Inflammatory macrophage treated with lipopolysaccharide for 1 hour (primary cell): ENCODE measurements at regions not wholly inside any gene's neighbourhood (a gene's known extent, or its start where the extent isn't known, plus 50 kb on each side); places are given as distances from the start of the nearest gene placed in this dataset.

ENCODE experiments used
- DNase-seq, 2 donors: peaks; one replicate each; pipeline ENCODE4 v3.0.0-alpha.2; 2020 to 2022

DNA sequence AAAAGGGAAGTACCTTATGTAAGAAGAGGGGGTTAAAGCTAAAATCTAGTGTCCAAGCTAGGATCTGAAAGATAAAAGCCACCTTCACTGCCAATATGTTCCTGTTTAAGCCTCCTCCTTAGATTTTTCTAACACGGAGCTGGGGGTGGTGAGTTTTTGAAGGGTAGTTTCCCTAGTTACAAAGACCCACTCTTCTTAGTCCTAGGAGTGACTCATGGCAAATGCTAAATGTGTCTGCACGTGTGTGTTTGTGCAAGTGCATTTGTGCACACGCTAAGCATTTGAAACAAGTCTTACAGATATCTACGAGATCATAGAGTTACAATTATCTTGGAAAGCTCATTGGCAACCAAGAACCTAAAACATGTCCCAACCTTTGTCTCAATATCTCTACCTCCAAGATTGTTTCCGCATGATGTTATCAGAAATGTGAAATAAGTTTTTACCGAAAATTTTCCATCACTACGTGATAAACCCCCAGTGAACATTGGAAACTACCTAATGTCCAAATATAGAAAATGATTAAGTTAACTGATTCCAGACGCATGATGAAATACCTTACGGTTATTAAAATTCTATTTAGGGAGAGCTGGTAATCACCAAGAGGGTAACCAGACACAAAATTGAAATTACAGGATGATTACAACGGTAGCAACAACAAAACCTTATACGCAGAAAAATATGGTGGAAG is 78.0 kb upstream of the HRH2 start:
- no peak for DNase-seq

DNA sequence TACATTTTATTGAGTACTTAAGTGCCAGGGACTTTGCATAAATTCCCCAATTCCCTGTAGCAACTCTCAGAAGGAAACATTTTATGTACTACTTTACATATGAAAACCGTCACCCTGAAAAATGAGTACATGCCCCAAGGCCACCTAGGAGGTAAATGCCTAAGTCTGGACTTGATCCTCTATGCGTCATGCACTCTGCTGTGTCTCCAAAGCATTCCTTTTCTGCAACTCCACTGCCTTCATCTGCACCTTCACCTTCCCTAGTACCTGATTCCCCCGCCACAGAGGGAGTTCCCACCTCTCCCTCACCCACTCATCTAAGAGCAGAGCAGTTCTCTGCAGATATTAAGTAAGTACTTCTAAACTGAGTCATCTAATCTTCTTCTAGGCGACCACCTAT is 75.2 kb upstream of the HRH2 start:
- DNase-seq, result no peak

DNA sequence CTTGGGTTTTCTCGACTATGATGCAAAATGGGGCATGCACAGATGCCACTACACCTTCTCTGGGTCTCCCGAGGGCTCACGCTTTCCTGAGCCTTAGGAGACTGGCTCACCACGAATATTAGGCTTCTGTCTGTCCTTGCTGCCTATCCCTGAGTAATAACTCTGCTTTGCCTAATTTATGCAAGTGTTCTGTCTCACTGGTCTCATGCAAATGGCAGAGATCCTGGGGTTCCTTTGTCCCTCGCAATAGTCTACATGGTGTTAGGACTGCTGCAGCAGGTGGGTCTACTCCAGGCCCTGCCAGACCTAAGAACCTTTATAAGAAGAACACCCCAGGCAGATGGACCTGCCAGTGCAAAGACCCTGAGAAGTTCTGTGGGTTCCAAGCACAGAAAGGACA is 72.3 kb upstream of the HRH2 start:
- no peak for DNase-seq

DNA sequence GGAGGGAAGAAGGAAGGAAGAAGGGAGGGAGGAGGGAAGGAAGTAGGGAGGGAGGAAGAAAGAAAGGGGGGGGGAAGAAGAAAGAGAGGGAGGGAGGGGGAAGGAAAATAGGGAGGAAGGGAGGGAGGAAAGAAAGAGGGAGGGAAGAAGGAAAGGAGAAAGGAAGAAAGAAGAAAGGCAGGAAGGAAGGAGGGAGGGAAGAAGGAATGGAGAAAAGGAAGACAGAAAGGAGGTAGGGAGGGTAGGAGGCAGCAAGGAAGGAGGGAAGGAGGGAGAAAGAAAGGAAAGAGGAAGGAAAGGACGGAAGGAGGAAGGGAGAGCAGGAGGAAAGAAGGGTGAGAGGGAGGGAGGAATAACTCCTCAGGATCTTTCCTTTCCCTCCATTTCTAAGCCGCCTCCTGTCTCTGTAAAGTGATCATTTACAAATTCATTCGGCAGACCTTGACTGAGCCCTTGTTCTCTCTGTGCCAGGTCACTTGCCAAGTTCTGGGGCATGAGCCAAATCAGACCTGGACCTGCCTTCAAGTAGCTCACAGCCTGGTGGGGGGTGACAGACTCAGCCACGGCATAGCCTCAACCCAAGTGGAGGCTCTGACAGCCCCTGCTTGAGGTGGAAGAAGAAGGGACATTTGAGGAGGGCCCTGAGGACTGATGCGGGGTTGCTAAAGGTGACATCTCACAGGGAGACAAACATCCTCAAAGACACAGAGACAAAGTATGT is 69.0 kb upstream of the HRH2 start:
- no peak for DNase-seq

DNA sequence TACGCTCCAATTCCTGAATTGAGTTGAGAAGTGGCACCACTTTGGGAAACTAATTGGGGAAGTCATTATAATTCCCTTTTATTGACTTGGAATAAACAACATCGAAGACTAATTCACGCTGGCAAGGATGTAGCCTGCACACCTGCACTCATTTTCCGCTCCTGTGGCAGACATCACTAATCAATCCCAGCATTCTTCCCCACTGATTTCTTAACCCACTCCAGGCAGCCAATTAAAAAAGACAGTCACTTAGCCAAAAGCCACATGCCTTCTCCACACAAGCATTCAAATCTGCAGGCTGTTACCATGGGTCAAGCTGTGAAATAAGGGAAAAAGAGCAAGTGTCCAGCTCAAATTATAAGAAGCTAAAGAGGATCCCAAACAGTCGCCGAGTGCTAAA is 68.2 kb upstream of the HRH2 start:
- no peak for DNase-seq

DNA sequence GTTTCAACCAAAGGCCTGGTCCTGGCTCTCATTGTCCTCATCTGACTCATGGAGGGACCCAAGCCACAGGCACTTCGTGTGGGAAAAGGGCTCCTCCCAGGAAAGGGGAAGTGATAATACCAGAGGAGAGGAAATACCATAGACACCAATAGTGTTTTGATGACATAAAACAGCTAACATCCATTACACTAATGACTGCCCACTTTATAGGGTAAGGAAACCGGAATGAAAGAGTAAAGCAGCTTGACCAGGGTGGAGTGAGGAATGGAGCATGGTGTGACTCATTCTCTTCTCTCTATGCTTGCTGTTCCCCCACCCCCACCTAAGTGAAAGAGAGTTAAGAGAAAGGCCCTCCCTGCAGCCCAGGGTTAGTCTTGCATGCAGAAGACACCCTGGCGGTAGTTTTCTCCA is 67.4 kb upstream of the HRH2 start:
- peak; percentile 80 to 93 for DNase-seq

DNA sequence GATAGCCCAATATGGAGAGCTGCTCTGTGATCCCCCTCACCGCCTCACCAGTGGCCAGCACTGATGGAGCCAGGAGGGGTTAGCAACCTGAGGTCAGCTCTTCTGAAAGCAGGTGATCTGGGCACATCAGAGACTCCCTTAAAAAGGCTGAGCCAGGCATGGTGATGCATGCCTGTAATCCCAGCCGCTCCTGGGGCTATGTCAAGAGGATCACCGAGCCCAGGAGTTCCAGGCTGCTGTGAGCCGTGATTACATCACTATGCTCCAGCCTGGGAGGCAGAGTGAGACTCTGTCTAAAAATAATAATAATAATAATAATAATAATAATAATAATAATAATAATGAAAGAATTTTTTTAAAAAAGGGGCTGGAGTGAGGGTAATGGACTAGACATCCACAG is 66.6 kb upstream of the HRH2 start:
- DNase-seq, result no peak

DNA sequence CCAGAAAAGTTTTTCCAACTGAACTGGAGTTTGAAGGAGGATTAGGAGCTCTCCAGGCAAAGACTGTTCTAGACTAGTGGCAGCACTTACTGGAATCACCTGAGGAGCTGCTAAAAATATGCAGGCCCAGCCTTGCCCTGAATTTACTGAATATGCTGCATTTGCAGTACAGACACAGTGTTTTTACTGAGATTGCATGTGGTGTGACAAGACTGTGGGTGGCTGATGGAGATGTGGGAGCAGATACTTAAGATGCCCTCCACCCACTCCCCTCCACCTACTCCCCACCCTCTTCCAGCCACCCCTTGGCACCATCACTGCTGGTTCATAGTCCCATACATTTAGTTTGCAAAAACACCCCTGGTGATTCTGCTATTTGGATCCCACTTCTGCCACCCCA is 64.1 kb upstream of the HRH2 start:
- DNase-seq, result no peak

DNA sequence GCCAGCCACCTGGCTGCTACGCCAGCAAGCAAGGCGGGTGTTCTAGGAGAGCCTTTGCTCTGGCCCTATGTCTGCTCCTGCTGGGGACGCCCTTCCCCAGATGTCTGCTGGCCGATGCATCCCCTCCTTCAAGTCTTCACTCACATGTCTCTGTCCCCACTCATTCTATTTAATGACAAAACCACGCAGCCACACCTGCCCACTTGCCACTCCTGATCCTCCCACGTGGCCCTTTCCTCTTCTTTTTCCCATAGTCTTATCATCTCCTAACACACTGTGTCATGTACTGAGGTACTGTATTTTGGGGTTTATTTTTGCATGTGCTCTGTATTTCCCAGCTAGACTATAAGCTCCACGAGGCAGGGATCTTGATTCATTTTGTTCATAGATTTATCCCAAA is 62.0 kb upstream of the HRH2 start:
- DNase-seq, result no peak

DNA sequence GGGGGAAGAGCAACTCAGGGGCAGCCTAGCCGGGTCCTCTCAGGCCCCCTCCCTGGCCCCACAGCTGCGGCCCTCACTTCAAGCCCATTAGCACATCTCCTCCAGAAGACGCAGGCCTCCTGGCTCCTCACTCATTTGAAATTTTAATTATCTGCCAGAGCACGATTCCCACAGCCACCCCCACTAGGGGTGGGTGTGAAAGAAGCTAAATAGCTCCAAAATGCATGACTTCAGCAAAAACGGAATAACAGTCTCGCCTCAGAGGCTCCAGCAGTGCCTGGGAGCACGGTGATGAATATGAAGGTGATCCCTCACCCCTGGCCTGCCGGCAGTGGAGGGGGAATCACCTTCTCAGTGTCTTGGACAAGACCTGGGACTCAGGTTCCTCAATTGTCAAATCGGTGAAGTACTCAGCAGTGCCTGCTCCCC is 61.1 kb upstream of the HRH2 start:
- DNase-seq, result no peak

DNA sequence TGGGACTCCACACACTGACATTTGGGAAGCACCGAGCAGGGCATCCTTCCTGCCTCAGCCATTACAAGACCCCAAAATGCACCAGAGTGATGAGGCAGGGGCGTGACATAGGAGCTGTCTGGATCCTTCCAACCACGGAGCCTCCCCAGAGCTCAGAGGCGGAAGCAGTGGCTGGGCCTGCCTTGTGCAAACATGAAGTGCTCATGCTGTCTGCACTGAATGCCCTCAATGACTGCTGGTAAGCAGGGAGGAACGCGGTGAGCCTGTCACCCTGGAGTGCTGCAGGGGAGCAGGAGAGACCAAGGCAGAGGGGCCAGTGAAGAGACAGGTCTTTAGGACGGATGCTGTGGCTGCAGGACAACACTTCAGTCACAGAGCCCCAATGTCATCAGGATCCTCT is 60.2 kb upstream of the HRH2 start:
- no peak for DNase-seq

DNA sequence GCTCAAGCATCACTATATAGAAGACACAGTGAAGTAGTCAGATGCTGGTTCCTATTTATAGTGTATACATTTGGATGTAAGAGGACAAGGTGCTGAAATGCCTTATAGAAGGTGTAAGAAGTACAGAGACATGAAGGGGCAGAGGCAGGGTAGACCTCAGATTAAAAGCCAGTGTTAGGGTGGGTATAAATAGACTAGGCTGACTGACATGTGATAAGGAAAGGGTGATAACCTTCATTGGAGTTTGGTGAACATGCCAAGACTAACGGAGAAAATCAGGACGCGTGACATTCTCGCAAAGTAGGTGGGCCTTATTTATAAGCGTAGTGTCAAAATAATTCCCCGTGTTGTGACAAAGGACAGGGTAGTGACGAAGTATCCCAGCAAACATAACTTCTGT is 59.1 kb upstream of the HRH2 start:
- DNase-seq, result no peak

DNA sequence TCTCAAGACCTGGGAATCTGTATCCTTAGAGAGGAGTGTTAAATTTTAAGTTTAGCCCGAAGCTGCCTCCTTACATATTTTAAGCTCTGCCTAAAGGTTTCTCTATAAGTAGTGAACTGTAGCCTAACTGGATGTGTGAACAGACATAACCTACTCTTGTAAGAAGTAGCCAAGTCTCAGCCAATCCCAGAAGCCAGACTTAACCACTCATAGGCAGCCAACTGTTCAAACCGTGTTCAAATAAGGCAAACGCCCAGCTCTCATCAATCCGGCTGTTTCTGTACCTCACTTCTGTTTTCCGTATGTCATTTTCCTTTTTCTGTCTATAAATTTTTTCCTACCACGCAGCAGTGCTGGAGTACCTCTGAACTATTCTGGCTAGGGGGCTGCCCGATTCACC is 58.7 kb upstream of the HRH2 start:
- DNase-seq, result no peak

DNA sequence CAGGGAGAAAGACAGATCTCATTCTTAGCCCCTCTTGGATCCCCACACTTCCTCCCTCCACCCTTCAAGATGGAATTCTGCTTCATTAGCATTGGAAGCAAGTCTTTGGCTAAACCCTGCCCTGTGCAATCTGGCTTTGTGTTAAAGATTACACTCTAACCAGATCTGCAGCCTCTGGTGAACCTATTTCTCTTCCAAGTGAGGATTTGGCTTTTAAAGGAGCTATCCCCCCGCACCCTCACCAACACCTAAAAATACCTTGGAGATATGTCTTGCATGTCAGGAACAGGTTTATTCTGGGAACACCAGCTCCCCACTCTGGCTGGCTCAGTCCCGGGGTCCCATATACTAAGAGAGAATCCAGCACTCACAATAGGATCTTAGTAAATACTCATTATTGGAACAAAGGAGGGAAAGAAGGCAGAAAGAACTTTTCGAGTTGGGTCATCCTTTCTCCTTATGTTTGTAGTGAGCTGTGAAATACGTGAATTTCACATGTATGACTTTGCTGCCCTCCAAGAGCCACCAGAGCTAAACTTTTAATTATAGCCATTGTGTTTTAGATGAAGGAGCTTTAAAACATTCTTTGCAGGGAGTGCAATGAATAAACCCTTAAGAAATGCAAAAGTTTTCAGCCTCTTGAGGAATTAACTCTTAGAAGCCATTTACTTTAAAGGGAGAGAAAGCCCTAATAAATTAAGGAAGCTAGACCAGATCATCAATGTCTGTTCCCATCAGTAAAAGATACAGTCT is 53.7 kb upstream of the HRH2 start:
- no peak for DNase-seq

DNA sequence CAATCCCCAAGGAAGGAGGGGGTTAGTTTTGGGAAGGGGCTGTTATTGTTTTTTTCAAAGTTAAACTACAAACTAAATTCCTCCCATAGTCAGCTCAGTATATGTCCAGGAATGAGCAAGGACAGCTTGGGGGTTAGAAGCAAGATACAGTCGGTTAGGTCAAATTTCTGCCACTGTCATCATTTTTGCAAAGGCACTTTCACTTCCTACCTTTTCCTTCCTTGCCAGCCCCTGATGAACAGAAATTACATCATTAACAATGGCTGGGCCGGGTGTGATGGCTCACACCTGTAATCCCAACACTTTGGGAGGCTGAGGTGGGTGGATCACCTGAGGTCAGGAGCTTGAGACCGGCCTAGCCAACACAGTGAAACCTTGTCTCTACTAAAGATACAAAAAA is 51.5 kb upstream of the HRH2 start:
- DNase-seq, result no peak
